WERI-Rb-1 (cell line): ENCODE measurements at regions not wholly inside any gene's neighbourhood (a gene's known extent, or its start where the extent isn't known, plus 50 kb on each side); places are given as distances from the start of the nearest gene placed in this dataset.

Experiments
- DNase-seq: peaks from one replicate; pipeline ENCODE4 v3.0.0-alpha.2; 2020
- H3K27ac ChIP-seq: fragments of 250-450 bp; sonication (Bioruptor Pico); 2 replicates; pipeline ENCODE4 v1.5.1; 2020; ENCODE audit warnings: mild to moderate bottlenecking, moderate library complexity
- H3K27me3 ChIP-seq: fragments of 250-450 bp; sonication (Bioruptor Pico); 2 replicates; pipeline ENCODE4 v1.5.1; 2021; ENCODE audit warnings: mild to moderate bottlenecking, low read depth, moderate library complexity; ENCODE audit not compliant: insufficient read depth, severe bottlenecking
- H3K36me3 ChIP-seq: fragments of 250-450 bp; sonication (Bioruptor Pico); 2 replicates; pipeline ENCODE4 v1.5.1; 2020; ENCODE audit warnings: mild to moderate bottlenecking, moderate library complexity
- H3K4me3 ChIP-seq: 2 replicates; pipeline ENCODE4 v1.5.1; 2011; ENCODE audit warnings: low read depth, mild to moderate bottlenecking, control low read depth, low read length
- H3K9me3 ChIP-seq: fragments of 250-450 bp; sonication (Bioruptor Pico); 2 replicates; pipeline ENCODE4 v1.5.1; 2021; ENCODE audit warnings: mild to moderate bottlenecking, moderate library complexity; ENCODE audit not compliant: severe bottlenecking
- TF ChIP-seq, protein P1 (sequence below): IDR thresholded peaks from 2 replicates; pipeline ENCODE4 v1.5.1; 2011; ENCODE audit warnings: low read depth, mild to moderate bottlenecking, control low read depth, inconsistent platforms, low read length

GRCh38 chr4:16387448-16387847 lies 161.2 kb upstream of the TAPT1 start:
- TF ChIP-seq, protein P1, sequence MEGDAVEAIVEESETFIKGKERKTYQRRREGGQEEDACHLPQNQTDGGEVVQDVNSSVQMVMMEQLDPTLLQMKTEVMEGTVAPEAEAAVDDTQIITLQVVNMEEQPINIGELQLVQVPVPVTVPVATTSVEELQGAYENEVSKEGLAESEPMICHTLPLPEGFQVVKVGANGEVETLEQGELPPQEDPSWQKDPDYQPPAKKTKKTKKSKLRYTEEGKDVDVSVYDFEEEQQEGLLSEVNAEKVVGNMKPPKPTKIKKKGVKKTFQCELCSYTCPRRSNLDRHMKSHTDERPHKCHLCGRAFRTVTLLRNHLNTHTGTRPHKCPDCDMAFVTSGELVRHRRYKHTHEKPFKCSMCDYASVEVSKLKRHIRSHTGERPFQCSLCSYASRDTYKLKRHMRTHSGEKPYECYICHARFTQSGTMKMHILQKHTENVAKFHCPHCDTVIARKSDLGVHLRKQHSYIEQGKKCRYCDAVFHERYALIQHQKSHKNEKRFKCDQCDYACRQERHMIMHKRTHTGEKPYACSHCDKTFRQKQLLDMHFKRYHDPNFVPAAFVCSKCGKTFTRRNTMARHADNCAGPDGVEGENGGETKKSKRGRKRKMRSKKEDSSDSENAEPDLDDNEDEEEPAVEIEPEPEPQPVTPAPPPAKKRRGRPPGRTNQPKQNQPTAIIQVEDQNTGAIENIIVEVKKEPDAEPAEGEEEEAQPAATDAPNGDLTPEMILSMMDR = no peak
- H3K4me3 ChIP-seq = no peak overlapping the region
- no peak overlapping the region for H3K27ac ChIP-seq
- DNase-seq = no peak
- H3K27me3 ChIP-seq = peaks cover 47% of the 10 kb centered on the region
- no peaks in the 10 kb centered on the region for H3K9me3 ChIP-seq
- H3K36me3 ChIP-seq = no peaks in the 10 kb centered on the region

DNA sequence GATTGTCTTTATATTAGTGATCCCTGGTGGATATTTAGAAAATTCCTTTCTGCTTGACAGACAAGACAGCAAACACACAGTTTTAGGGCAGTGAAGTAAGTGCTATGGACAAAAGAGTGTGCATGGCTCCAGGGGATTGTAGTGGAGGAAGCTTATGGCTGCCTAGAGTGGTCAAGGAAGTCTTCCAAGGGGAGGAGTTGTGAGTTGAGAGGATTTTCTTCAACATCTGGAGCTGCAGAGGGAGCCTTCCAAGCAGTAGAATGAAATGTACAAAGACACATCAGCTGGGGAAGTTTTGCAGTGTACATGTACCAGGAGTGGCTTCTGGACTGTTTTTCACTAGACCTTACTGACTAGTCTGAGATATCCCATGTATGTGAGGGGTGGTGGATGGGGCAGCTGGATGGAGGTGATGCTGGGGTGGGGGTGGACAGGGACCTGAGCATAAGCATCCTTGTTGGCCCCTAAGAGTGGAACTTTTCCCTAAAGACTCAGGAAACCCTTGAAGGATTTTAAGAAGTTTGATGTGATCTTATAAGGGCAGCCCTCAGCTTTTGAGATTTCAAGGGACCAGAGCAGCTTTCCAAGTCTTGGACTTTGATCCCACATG lies 160.5 kb upstream of the TAPT1 start:
- Histone ChIP-seq H3K4me3 (no peak overlapping the region), H3K36me3 (no peaks in the 10 kb centered on the region), H3K27ac (no peak overlapping the region), H3K27me3 (peaks cover 53% of the 10 kb centered on the region), H3K9me3 (no peaks in the 10 kb centered on the region)
- TF ChIP-seq, protein P1 = no peak
- DNase-seq = no peak

GRCh38 chr4:16384576-16384975 lies 158.3 kb upstream of the TAPT1 start:
- Histone ChIP-seq H3K27me3 (peaks cover 54% of the 10 kb centered on the region), H3K9me3 (no peaks in the 10 kb centered on the region), H3K4me3 (no peak overlapping the region), H3K36me3 (no peaks in the 10 kb centered on the region), H3K27ac (no peak overlapping the region)
- TF ChIP-seq, protein P1 = no peak
- peak; percentile 50 for DNase-seq

DNA sequence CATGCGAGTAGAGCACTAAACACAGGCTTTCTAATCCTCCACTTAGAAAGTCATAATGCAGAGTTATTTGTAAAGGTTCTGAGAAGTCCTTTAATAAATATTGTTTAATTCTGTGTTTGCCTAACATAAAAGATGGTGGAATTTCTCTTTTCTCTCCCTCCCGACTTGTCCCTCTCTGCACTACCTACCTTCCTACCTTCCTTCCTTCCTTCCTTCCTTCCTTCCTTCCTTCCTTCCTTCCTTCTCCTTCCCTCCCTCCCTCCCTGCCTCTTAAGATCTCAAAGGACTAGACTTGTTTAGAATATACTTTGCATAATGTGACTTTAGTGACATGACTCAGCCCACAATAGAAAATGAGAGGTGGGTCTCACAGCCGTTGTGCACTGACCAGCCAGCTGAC lies 156.3 kb upstream of the TAPT1 start:
- TF ChIP-seq, protein P1 = no peak
- no peak for DNase-seq
- Histone ChIP-seq H3K36me3 (no peaks in the 10 kb centered on the region), H3K27me3 (peaks cover 53% of the 10 kb centered on the region), H3K4me3 (no peak overlapping the region), H3K9me3 (no peaks in the 10 kb centered on the region), H3K27ac (no peak overlapping the region)

- TF ChIP-seq, protein P1 = no peak
- DNase-seq = no peak
- H3K27ac ChIP-seq = no peak overlapping the region
- no peaks in the 10 kb centered on the region for H3K9me3 ChIP-seq
- H3K27me3 ChIP-seq = peaks cover 35% of the 10 kb centered on the region
- no peak overlapping the region for H3K4me3 ChIP-seq
- no peaks in the 10 kb centered on the region for H3K36me3 ChIP-seq
Measured at GRCh38 chr4:16377887-16378286, 151.6 kb upstream of the TAPT1 start.

- Histone ChIP-seq H3K36me3 (no peaks in the 10 kb centered on the region), H3K27ac (no peak overlapping the region), H3K9me3 (no peaks in the 10 kb centered on the region), H3K27me3 (peaks cover 16% of the 10 kb centered on the region), H3K4me3 (no peak overlapping the region)
- TF ChIP-seq, protein P1 = no peak
- no peak for DNase-seq
Measured at GRCh38 chr4:16365036-16365569, 138.8 kb upstream of the TAPT1 start.
